OCI-LY1 (cell line): ENCODE measurements at regions not wholly inside any gene's neighbourhood (a gene's known extent, or its start where the extent isn't known, plus 50 kb on each side); places are given as distances from the start of the nearest gene placed in this dataset.

Experiments
- CTCF ChIP-seq: fragments of 200-600 bp; sonication (generic), shearing (Covaris generic); IDR thresholded peaks from 2 replicates; pipeline ENCODE4 v1.5.1; 2017; ENCODE audit warnings: mild to moderate bottlenecking, antibody characterized with exemption, low read length, moderate library complexity, mixed read lengths
- EZH2 ChIP-seq: fragments of 200-600 bp; sonication (generic), shearing (Covaris generic); IDR thresholded peaks from 2 replicates; pipeline ENCODE4 v1.8.0; 2017; ENCODE audit warnings: borderline replicate concordance, mixed run types, mild to moderate bottlenecking, antibody characterized with exemption, low read length, moderate library complexity, mixed read lengths

- TF ChIP-seq CTCF (no peak), EZH2 (no peak)
Measured at GRCh38 chr18:30743033-30743432, 299.5 kb downstream of the DSC3 start.
